OCI-LY3 (cell line): ENCODE measurements at regions not wholly inside any gene's neighbourhood (a gene's known extent, or its start where the extent isn't known, plus 50 kb on each side); places are given as distances from the start of the nearest gene placed in this dataset.

Source experiments
- EZH2phosphoT487 ChIP-seq: fragments of 200-600 bp; shearing (Covaris generic); IDR thresholded peaks from 2 replicates; pipeline ENCODE4 v1.6.1; 2018; ENCODE audit warnings: antibody characterized with exemption, mixed run types, low read depth
- TF ChIP-seq, protein P1 (sequence below): fragments of 200-600, 300-600 bp; sonication (generic); IDR thresholded peaks from 2 replicates; pipeline ENCODE4 v1.5.1; 2014; ENCODE audit warnings: antibody characterized with exemption, low read length, low read depth

DNA sequence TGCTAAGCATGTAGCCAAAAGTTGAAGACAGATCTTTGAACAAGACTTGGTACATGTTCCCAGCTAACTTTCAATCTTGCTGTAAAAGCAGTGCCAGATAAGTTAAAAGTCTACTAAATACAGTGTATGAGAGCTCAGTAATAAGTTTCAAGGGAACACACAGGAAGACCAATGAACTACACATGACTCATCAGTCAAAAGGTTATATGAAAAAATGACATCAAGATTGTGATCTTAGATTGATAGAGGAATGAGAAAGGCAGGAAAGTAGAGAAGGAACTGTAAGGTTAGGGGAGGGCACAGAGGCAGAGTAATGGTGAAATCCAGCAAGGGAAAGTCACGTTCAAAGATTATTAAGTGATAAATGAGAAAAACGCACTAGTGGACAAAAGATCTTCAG, 249.9 kb upstream of the FLRT2 start:
- no peak for TF ChIP-seq EZH2phosphoT487
- TF ChIP-seq, protein P1, sequence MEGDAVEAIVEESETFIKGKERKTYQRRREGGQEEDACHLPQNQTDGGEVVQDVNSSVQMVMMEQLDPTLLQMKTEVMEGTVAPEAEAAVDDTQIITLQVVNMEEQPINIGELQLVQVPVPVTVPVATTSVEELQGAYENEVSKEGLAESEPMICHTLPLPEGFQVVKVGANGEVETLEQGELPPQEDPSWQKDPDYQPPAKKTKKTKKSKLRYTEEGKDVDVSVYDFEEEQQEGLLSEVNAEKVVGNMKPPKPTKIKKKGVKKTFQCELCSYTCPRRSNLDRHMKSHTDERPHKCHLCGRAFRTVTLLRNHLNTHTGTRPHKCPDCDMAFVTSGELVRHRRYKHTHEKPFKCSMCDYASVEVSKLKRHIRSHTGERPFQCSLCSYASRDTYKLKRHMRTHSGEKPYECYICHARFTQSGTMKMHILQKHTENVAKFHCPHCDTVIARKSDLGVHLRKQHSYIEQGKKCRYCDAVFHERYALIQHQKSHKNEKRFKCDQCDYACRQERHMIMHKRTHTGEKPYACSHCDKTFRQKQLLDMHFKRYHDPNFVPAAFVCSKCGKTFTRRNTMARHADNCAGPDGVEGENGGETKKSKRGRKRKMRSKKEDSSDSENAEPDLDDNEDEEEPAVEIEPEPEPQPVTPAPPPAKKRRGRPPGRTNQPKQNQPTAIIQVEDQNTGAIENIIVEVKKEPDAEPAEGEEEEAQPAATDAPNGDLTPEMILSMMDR: no peak
